ENCODE measurements at regions not wholly inside any gene's neighbourhood (a gene's known extent, or its start where the extent isn't known, plus 50 kb on each side); places are given as distances from the start of the nearest gene placed in this dataset.

- ChIA-PET POLR2A (no interaction called here), CTCF (no interaction called here)
- FAIRE-seq: no peak
- H3K4me3 ChIP-seq: no peak overlapping the region
- DNase-seq (ENCODE audit: low read depth in 1 of 2, low spot score in 1 of 2): no peak
- H3K4me1 ChIP-seq: no peaks in the 10 kb centered on the region
- H3K27ac ChIP-seq: no peak overlapping the region
- ATAC-seq: no peak
- no peak for TF ChIP-seq RARB (CRISPR knock-in tag; IDR thresholded peaks at IDR 0.05)
- TF ChIP-seq RCOR1 (IDR thresholded peaks at IDR 0.05; ENCODE audit: low read depth, low read length): no peak
- TF ChIP-seq HEYL (CRISPR knock-in tag; IDR thresholded peaks at IDR 0.05): no peak
- TF ChIP-seq HOXA7 (CRISPR knock-in tag; IDR thresholded peaks at IDR 0.05): no peak
- no peak for TF ChIP-seq FOSB (CRISPR knock-in tag; IDR thresholded peaks at IDR 0.05)
- no peak for TF ChIP-seq EHF (CRISPR knock-in tag; IDR thresholded peaks at IDR 0.05)
- TF ChIP-seq, protein P1, sequence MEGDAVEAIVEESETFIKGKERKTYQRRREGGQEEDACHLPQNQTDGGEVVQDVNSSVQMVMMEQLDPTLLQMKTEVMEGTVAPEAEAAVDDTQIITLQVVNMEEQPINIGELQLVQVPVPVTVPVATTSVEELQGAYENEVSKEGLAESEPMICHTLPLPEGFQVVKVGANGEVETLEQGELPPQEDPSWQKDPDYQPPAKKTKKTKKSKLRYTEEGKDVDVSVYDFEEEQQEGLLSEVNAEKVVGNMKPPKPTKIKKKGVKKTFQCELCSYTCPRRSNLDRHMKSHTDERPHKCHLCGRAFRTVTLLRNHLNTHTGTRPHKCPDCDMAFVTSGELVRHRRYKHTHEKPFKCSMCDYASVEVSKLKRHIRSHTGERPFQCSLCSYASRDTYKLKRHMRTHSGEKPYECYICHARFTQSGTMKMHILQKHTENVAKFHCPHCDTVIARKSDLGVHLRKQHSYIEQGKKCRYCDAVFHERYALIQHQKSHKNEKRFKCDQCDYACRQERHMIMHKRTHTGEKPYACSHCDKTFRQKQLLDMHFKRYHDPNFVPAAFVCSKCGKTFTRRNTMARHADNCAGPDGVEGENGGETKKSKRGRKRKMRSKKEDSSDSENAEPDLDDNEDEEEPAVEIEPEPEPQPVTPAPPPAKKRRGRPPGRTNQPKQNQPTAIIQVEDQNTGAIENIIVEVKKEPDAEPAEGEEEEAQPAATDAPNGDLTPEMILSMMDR (IDR thresholded peaks at IDR 0.05): no peak
- TF ChIP-seq FOSL2 (IDR thresholded peaks at IDR 0.05): no peak
- no peak for TF ChIP-seq FOSL2 (CRISPR knock-in tag; IDR thresholded peaks at IDR 0.05)
- no peak for TF ChIP-seq ZC3H11A (IDR thresholded peaks at IDR 0.05)
- no peak for TF ChIP-seq SMC3 (IDR thresholded peaks at IDR 0.05)
- TF ChIP-seq BHLHE40 (IDR thresholded peaks at IDR 0.05; ENCODE audit: low read depth, low read length): no peak
- no peak for TF ChIP-seq ELK1 (IDR thresholded peaks at IDR 0.05; ENCODE audit: low read depth, low read length)
- no peak for TF ChIP-seq ZNF302 (CRISPR knock-in tag; IDR thresholded peaks at IDR 0.05)
- H3K9me3 ChIP-seq: no peaks in the 10 kb centered on the region
- no peak overlapping the region for H3K4me2 ChIP-seq
These were observed 157.2 kb downstream of the BMP2 start for GRCh38 chr20:6924681-6925080.

DNA sequence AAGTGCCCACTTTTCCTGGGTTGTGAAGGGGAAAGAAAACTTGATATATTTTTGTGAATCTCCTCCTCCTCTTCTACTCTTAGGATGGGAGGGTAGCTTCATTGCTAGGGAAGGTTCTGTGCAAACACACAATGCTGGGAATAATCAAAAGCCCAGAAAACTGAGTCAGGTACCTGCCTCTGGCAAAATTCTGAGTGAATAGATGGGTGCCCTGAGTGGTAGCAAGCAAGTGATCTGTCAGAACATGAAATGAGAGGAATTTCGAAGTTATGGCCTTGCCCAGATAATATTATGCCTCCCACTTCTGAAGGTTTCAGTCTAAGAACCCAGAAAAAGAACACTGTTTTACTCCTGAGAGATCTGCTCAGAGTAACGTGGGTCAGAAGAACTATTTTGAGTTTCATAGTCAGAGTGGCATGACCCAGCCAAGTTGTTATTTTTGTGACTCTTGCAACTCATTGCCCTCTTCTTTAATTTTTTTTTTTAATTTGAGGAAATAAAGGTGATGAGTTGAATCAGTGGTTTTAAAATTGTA, 158.3 kb downstream of the BMP2 start:
- DNase-seq (ENCODE audit: low read depth in 1 of 2, low spot score in 1 of 2) (no peak), ATAC-seq (no peak), FAIRE-seq (no peak)
- Histone ChIP-seq H3K4me3 (no peak overlapping the region), H3K4me2 (no peak overlapping the region), H3K9me3 (no peaks in the 10 kb centered on the region), H3K4me1 (no peaks in the 10 kb centered on the region), H3K27ac (no peak overlapping the region)
- POLR2A ChIA-PET: no interaction called here
- WGBS (ENCODE audit: missing lambda C conversion rate): 2% methylated on average over 2 of the region's 2 CpGs
- CTCF ChIA-PET: interaction anchor here (1.0 to 1.4 kb wide), 2 partner anchors 373 to 934 kb away, joined by 3 read pairs; no protein-coding TSS in a partner anchor
- TF ChIP-seq, protein P2, sequence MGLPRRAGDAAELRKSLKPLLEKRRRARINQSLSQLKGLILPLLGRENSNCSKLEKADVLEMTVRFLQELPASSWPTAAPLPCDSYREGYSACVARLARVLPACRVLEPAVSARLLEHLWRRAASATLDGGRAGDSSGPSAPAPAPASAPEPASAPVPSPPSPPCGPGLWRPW (IDR thresholded peaks at IDR 0.05): no peak
- TF ChIP-seq NFE2L2 (conservative IDR thresholded peaks at IDR 0.05; ENCODE audit: low read length): no peak
- no peak for TF ChIP-seq TP53 (CRISPR knock-in tag; IDR thresholded peaks at IDR 0.05)
- TF ChIP-seq EHMT2 (IDR thresholded peaks at IDR 0.05; ENCODE audit: low read depth): no peak

DNA sequence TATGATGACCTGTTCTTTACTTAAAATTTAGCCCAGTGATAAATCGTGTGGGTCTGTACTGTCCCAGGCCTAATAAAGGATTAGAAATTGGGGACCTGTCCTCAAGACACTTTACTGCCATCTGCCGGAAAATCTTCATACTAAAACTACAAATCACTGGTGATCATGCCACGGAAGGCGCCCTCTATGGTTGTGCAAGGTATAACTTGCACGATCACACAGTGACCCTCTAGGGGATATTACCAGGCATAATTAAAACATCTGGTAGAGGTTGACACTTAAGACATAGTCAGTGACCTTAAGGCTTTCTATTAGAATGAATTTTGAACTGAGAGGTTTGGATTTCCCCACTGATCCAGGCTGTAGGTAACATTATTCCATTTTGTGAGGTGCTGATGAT, 172.6 kb downstream of the BMP2 start:
- ATAC-seq (no peak), DNase-seq (ENCODE audit: low read depth in 1 of 2, low spot score in 1 of 2) (peak in 1 of 2 experiments; percentile 48), FAIRE-seq (no peak)
- no peak overlapping the region for H3K4me3 ChIP-seq
- CTCF ChIA-PET: no interaction called here
- 36% methylated on average over 5 of the region's 5 CpGs for WGBS (ENCODE audit: missing lambda C conversion rate)
- POLR2A ChIA-PET: no interaction called here
- no peaks in the 10 kb centered on the region for H3K4me1 ChIP-seq
- no peak overlapping the region for H3K4me2 ChIP-seq
- no peak overlapping the region for H3K27ac ChIP-seq
- no peak for TF ChIP-seq CBX8 (IDR thresholded peaks at IDR 0.05)
- no peak for TF ChIP-seq MYC (IDR thresholded peaks at IDR 0.05; ENCODE audit: borderline replicate concordance, low read length)
- TF ChIP-seq ZFP36 (IDR thresholded peaks at IDR 0.05; ENCODE audit: borderline replicate concordance, partially characterized antibody): no peak
- TF ChIP-seq RAD21 (conservative IDR thresholded peaks at IDR 0.05 in 1 of 2, IDR thresholded peaks at IDR 0.05 in 1 of 2): 0 out of 5 replicates have a peak, but pooled peaks of 1 of the 2 experiments have one; percentile 13
- TF ChIP-seq, protein P1 (IDR thresholded peaks at IDR 0.05): 0 out of 3 replicates have a peak, but pooled peaks have one; percentile 12
- TF ChIP-seq CHD2 (IDR thresholded peaks at IDR 0.05; ENCODE audit: low read length, partially characterized antibody): no peak
- no peak for TF ChIP-seq E2F6 (IDR thresholded peaks at IDR 0.05; ENCODE audit: borderline replicate concordance, low read depth)
- 0 out of 3 replicates have a peak, but pooled peaks cover 6% of the 10 kb centered on the region for H3K9me3 ChIP-seq

All from A549 (cell line).